Amniotic stem cell (primary cell): ENCODE measurements at regions not wholly inside any gene's neighbourhood (a gene's known extent, or its start where the extent isn't known, plus 50 kb on each side); places are given as distances from the start of the nearest gene placed in this dataset.

Experiments
- DNase-seq: peaks from one replicate; lab custom pipeline; 2025; lab: John Stamatoyannopoulos, UW

DNA sequence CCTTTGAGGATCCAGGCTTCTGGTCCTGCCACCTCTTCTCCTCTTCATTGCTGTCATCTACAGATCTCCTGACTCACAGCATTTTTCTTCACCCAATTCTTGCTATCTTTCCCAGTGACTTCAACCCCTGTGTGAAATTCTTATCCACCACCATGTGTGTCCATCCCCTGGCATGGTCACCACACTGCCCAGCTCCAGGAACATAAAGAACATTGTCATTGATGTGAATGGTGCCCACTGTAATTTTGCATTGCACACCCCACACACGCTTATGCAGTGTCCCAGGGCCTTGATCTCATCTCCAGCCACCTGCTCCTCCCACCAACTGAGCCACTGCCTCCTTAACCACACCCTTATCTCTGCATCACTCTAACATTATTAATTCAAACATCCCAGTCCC, 85.3 kb downstream of the C1D start:
- DNase-seq, result no peak

DNA sequence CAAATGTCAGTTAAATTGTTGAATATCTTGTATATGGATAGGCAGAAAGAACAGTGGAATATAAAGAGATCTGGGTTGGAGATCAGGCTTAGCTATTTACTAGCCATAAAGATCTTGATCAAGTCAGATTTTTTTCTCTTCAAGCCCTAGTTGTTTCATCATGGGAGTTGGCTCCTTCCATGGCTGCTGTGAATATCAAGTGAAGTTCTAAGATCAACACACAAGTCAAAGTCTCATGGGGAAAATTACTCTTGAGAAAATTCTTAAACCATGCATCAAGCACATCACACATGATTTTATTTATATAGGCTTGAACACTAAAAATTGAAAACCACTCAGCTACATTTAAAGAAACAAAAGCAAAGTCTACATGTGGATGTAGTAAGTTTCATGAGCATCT, 79.8 kb downstream of the C1D start:
- DNase-seq, result no peak

DNA sequence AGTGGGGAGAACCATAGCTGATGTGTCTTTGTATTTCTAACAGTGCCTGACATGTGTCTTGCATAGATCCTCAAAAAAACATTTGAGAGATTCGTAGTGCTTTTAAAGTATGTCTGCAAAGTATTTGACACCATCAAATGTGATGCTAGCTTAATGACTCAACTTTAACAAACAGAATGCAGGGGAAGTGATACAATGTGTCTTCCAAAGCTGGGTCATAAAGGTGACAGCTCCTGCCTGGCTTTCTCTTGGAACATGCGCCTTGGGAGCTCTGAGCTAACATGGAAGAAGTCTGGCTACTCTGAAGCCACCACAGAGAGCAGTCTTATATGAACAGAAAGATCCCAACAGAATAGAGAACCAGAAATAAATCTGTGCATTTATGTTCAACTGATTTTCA, 78.2 kb downstream of the C1D start:
- no peak for DNase-seq

DNA sequence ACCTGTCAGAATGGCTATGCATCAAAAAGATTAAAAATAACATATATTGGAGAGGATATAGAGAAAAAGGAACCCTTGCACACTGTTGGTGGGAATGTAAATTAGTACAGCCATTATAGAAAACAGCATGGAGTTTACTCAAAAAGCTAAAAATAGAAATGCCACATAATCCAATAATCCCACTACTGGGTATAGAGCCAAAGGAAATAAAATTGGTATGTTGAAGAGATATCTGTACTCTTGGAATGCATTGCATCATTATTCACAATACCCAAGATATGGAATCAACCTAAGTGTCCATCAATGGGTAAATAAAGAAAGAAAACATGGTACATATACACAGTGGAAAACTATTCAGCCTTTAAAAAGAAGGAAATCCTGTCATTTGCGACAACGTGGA, 77.2 kb downstream of the C1D start:
- DNase-seq, result no peak

DNA sequence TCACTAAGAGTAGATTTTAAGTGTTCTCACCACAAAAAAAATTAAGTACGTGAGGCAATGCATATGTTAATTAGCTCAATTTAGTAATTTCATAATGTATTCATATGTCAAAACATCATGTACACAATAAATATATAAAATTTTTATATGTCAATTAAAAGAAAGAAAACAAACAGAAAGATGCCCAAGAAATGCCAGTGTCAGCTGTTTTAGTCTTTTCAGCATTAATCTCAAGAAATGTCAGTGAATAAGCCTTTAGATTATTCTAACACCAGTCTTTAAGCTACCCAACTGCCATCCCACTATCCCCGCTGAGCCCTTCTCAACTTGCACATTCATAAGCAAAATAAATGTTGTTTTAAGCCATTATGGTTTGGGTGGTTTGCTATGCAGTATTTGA, 76.5 kb downstream of the C1D start:
- no peak for DNase-seq
